ENCODE measurements at regions not wholly inside any gene's neighbourhood (a gene's known extent, or its start where the extent isn't known, plus 50 kb on each side); places are given as distances from the start of the nearest gene placed in this dataset.

GRCh38 chr11:114977651-114978050 lies 299.3 kb downstream of the NXPE2 start:
- intact Hi-C loops (cut with DNase I): no loop called here
- no peak for DNase-seq (ENCODE audit: low spot score)

GRCh38 chr11:114982141-114982540 lies 303.8 kb downstream of the NXPE2 start:
- no peak for DNase-seq (ENCODE audit: low spot score)
- intact Hi-C loops (cut with DNase I): no loop called here

- intact Hi-C loops (cut with DNase I): no loop called here
- DNase-seq (ENCODE audit: low spot score): no peak
These were observed 306.4 kb downstream of the NXPE2 start for GRCh38 chr11:114984611-114985163.

GRCh38 chr11:114986365-114986764 lies 308.0 kb downstream of the NXPE2 start:
- DNase-seq (ENCODE audit: low spot score): no peak
- intact Hi-C loops (cut with DNase I): no loop called here

- intact Hi-C loops (cut with DNase I): no loop called here
- no peak for DNase-seq (ENCODE audit: low spot score)
These were observed 308.9 kb downstream of the NXPE2 start for GRCh38 chr11:114987186-114987760.

GRCh38 chr11:114988644-114989043 lies 310.3 kb downstream of the NXPE2 start:
- no peak for DNase-seq (ENCODE audit: low spot score)
- intact Hi-C loops (cut with DNase I): no loop called here

- no peak for DNase-seq (ENCODE audit: low spot score)
- intact Hi-C loops (cut with DNase I): no loop called here
These were observed 311.2 kb downstream of the NXPE2 start for GRCh38 chr11:114989536-114989935.

- intact Hi-C loops (cut with DNase I): no loop called here
- DNase-seq (ENCODE audit: low spot score): no peak
These were observed 327.3 kb downstream of the NXPE2 start for GRCh38 chr11:115005663-115006062.

GRCh38 chr11:115007851-115008250 lies 329.5 kb downstream of the NXPE2 start:
- intact Hi-C loops (cut with DNase I): no loop called here

GRCh38 chr11:115008799-115009198 lies 330.5 kb downstream of the NXPE2 start:
- intact Hi-C loops (cut with DNase I): no loop called here
- no peak for DNase-seq (ENCODE audit: low spot score)

More at GRCh38 chr11:115007851-115008250, 329.5 kb downstream of the NXPE2 start:
- no peak for DNase-seq (ENCODE audit: low spot score)

- intact Hi-C loops (cut with DNase I): no loop called here
- no peak for DNase-seq (ENCODE audit: low spot score)
These were observed 339.2 kb downstream of the NXPE2 start for GRCh38 chr11:115017529-115017928.

GRCh38 chr11:115030166-115030565 lies 351.8 kb downstream of the NXPE2 start:
- intact Hi-C loops (cut with DNase I): no loop called here
- DNase-seq (ENCODE audit: low spot score): no peak

GRCh38 chr11:115036406-115037180 lies 358.3 kb downstream of the NXPE2 start:
- no peak for DNase-seq (ENCODE audit: low spot score)
- intact Hi-C loops (cut with DNase I): no loop called here

GRCh38 chr11:115042002-115042401 lies 363.7 kb downstream of the NXPE2 start:
- DNase-seq (ENCODE audit: low spot score): no peak
- intact Hi-C loops (cut with DNase I): no loop called here

GRCh38 chr11:115047631-115048030 lies 369.3 kb downstream of the NXPE2 start:
- intact Hi-C loops (cut with DNase I): no loop called here
- no peak for DNase-seq (ENCODE audit: low spot score)

- no peak for DNase-seq (ENCODE audit: low spot score)
- intact Hi-C loops (cut with DNase I): no loop called here
These were observed 371.5 kb downstream of the NXPE2 start for GRCh38 chr11:115049796-115050195.

GRCh38 chr11:115050756-115051155 lies 372.4 kb downstream of the NXPE2 start:
- intact Hi-C loops (cut with DNase I): no loop called here
- no peak for DNase-seq (ENCODE audit: low spot score)

- DNase-seq (ENCODE audit: low spot score): no peak
These were observed 373.7 kb downstream of the NXPE2 start for GRCh38 chr11:115051938-115052590.

GRCh38 chr11:115052601-115053000 lies 374.3 kb downstream of the NXPE2 start:
- intact Hi-C loops (cut with DNase I): no loop called here
- DNase-seq (ENCODE audit: low spot score): no peak

More at GRCh38 chr11:115051938-115052590, 373.7 kb downstream of the NXPE2 start:
- intact Hi-C loops (cut with DNase I): no loop called here
